ACHN (cell line): ENCODE measurements at regions not wholly inside any gene's neighbourhood (a gene's known extent, or its start where the extent isn't known, plus 50 kb on each side); places are given as distances from the start of the nearest gene placed in this dataset.

Source experiments
- DNase-seq: peaks from one replicate; pipeline ENCODE4 v3.0.0-alpha.2; 2015
- in situ Hi-C: cut with HindIII; loops from 2 replicates; pipeline ENCODE4 v1.10.0; 2017; ENCODE audit warnings: low sequenced_read_pairs, low pct_ligation_motif_present, low pct_unique_long_range_greater_than_20kb

DNA sequence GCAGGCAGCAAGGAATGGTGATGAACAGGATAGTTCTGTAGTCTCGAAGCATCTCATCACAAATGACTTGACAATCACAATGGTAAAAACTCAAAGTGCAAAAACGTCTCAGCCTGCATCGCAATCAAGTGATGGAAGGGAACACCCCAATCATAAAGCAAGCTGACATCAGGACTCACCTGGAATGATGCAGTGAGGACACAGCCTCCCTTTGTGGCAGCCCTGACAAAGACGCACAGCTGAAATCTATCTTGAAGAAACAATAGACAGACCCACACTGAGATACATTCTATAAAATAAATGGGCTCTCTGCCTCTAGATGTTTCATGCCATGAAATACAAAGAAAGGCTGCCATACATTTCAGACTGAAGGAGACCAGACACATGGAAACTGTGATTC, 748.0 kb upstream of the IGFBP3 start:
- DNase-seq: no peak
- in situ Hi-C loops: no loop called here

GRCh38 chr7:46664453-46664852, 743.4 kb upstream of the IGFBP3 start:
- in situ Hi-C loops: no loop called here
- no peak for DNase-seq

- in situ Hi-C loops: no loop called here
- no peak for DNase-seq
Observed at GRCh38 chr7:46663025-46663424, 742.0 kb upstream of the IGFBP3 start.

GRCh38 chr7:46661431-46661830, 740.4 kb upstream of the IGFBP3 start:
- in situ Hi-C loops: no loop called here
- no peak for DNase-seq

DNA sequence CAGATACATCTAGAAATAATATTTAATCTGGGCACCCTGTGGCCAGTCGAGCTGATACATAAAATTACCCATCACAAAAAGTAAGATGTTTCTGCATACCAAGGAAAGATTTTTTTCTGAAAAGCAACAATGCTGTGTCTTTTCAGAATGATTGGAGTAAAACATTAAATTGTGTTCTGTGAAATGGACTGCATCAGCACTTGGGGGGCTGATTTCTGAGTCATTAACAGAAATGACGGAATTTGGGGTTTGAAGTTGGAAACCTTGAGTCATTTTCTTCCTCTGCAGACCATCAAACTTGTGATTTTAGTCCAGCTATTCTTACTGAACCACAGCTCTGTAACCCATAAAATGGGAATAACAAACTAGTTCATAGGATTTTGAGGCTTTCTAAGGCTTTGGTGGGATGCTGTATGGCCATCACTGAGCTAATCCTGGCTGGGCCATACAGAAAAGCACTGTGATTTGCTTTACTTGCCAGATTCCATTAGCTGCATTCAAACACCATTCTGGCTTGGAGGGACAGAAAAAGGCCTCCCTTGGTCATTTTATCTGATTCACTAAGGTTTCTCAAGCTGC, 739.4 kb upstream of the IGFBP3 start:
- DNase-seq: no peak
- in situ Hi-C loops: no loop called here

DNA sequence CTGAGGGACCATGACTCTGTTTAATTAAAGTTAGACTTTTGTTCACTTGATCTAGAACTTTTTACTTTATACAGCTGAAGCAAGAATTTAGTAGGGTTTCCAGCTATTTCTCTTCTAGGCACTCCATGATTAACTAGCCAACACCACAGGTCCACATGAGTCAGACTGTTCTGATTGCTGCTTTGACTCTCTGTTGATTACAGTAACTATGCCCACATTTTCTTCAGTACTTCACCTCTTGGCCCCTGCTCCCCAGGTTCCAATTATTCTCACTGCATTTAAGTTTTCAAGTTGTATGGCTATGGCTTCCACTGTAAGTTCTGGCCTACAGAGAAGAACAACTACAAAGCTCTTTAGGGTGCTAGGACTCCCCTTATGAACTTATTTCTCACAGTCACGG, 737.2 kb upstream of the IGFBP3 start:
- no peak for DNase-seq
- in situ Hi-C loops: no loop called here

DNA sequence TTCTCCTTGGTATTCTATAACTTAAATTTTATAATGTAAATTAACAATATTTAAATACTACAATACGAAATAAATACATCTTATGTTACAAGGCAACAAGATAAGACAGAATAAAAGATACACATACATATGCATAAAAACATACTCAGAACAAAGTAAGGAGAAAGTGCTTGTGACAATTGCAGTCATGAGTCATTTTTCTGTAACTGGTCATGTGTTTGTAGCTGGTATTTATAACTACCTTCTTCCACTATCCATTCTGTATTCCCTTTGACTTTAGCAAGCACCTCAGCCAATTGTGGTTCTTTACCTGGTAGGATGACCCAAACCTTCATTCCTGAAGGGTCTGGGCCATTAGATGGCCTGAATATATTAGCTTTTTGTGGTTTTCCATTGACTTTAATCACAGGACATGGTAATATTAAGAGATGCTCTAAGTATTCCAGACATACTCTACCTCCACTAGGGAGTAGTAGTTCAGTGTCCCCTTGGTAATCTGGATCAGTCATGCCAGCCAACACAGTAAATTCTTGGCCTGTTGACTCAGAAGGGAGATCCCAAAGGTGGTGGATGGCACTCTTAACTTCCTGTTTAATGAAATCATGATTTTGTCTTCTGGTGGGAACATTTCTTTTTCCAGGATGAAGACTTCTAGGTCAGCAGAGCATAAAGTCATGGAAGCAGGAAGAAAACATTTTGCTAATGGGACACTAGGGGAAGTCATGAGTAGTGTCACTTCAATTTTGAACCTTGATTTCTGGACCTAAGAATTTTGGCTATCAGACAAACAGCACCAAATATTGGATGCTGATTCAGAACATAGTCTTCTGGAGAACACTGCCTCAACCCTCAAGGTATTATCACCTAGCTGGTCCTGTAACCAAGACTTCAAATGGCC, 733.7 kb upstream of the IGFBP3 start:
- DNase-seq: peak; percentile 18
- in situ Hi-C loops: no loop called here

DNA sequence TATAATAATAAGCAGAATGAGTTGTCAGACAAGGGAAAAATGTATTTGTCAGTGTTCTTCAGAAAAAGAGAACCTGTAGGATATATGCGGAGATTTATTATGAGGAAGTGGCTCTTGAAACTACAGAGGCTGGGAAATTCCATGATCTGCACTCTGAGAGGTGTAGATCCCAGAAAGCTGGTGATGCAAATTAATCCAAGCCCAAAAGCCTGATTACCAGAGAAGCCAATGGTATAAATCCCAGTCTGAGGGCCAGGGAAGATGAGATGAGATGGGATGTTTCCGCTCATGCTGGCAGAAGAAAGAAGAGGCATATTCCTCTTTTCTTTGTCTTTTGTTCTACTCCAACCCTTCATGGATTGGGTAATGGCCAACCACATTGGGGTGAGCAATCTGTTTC, 732.8 kb upstream of the IGFBP3 start:
- no peak for DNase-seq
- in situ Hi-C loops: no loop called here

- DNase-seq: no peak
- in situ Hi-C loops: no loop called here
Observed at GRCh38 chr7:46652317-46652716, 731.2 kb upstream of the IGFBP3 start.

DNA sequence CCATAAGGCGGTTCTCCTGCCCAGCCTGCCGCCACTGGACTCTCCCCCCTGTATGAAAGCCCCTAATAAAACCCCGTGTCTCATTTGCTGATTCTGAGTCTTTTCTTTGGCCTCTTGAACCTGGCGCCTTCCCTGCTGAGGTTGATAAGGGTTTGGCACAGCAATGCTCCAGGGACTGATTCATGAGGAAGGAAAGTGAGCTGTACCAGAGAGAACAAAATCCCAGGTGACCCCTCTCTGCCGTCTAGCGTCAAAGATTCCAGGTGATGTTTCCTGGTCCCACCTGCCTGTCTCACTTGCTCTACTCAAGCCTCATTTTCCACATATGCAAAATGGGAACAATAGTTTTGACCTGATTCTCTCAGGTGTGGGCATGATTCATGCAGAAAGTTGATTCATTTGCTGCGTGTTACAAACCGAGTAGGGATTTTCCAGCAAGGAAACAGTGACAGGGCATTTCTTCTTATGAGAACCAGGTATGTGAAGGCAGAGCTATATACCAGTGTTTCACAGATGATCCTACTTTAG, 730.6 kb upstream of the IGFBP3 start:
- in situ Hi-C loops: no loop called here
- DNase-seq: no peak

DNA sequence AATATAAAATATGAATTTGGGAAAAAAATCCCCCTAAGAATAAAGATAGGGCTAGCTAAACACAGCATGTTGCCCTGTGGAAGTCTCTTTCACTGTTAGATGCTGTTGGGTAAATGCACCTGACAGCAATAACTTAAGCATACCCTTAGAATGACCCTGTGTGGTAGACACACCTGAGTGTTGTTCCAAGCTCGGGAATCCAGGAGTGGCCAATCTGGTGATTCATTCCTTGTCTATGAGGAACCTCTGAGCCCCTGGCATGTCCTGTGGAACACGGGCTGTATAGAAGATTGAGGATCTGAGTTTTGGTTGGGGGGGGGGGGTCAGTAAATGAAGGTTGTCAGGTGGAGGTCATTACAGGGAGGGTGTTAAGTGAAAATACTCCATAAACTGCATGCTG, 730.0 kb upstream of the IGFBP3 start:
- DNase-seq: no peak
- in situ Hi-C loops: no loop called here

- in situ Hi-C loops: no loop called here
- no peak for DNase-seq
Observed at GRCh38 chr7:46649876-46650275, 728.8 kb upstream of the IGFBP3 start.

DNA sequence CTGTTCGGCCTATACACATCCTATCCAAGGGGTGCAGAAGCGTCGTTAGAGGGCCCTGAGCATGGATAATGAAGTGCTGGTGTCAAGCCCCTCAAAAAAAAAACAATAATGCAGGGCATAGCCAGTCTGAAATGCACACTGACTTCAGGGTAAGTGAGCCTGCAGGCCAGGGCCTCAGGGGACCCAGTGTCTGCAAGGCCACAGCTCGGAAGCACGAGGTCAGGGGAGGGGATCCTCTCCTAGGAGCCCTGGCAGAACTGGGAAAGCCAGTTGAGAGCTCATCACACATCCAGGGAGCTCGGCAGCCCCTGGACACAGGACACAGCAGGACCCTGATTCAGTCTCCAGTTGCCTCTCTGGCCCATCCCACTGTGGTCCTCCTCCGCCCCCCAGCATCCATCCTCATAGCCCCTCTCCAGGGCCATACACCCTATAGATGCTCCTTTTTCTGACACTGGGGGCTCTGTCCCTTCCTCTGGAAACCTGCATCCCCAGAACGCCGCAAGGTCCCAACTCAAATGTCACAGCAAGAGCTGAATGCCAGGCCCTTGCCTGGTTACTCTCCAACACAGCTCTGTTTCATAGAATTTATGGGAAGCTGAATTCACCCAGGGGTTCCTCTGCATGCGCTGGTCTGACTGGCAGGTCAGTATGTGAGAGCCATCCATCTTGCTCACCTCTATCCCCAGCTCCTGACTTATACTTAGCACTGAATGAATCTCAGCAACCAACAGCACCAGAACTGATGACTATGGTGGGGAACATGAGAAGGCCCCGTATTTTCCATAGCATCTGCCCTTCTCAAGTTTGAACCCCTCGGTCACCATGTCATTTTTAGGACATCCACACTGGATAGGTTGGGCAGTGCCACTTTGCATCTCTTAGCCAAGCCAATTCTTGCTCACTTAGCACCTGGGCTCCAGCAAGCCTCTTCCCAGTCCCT, 717.0 kb upstream of the IGFBP3 start:
- no peak for DNase-seq
- in situ Hi-C loops: no loop called here

- in situ Hi-C loops: no loop called here
- no peak for DNase-seq
Observed at GRCh38 chr7:46636022-46636421, 715.0 kb upstream of the IGFBP3 start.

DNA sequence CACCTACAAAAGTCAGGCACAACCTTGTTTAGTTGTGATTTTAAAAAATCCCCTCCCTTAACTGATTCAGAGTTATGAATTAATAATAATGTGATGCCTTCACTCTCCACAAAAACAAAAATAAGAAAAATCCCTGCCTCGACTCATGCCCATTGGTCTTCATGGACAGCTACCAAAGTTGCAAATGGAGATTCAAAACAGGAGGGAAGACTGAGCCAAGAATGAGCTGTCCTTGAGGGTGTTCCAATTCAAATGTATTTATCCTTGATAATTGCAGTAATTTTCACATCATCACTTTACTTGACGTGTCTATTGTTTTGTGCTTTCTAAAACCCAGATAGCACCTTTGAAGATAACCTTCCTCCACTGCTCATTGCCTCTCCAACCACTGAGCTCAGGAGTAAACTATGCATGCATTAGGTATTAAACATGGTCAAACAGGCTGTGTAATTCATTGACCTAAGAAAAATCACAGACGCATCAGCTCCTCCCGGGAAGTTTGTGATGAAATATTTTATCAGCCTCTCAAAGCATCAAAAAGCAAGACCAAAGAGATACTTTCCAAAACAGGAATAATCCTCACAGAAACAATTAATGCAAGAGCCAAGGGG, 712.7 kb upstream of the IGFBP3 start:
- no peak for DNase-seq
- in situ Hi-C loops: no loop called here

DNA sequence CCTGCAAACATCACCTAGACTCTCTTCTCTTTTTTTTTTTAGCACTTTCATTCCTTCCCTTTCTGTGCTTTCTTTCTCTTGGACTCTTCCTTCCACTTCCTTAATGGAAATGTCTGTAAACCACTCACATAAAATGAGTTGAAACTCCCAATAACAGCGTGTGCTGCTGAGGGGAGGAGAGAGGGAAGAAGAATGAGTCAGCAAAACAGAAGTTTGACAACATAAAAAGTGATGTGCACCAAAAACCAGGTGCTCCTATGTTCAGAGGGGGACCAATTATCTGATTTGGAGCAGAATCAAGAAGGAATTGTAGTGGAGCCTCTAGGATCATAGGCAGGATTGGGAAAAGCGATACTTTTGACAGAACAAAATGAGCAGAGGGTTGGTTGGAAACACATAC, 712.1 kb upstream of the IGFBP3 start:
- in situ Hi-C loops: no loop called here
- DNase-seq: no peak

- in situ Hi-C loops: no loop called here
- no peak for DNase-seq
Observed at GRCh38 chr7:46630031-46630430, 709.0 kb upstream of the IGFBP3 start.

GRCh38 chr7:46628389-46628788, 707.3 kb upstream of the IGFBP3 start:
- in situ Hi-C loops: no loop called here
- no peak for DNase-seq
